ENCODE measurements at regions not wholly inside any gene's neighbourhood (a gene's known extent, or its start where the extent isn't known, plus 50 kb on each side); places are given as distances from the start of the nearest gene placed in this dataset.

- no peak for TF ChIP-seq CTCF (conservative IDR thresholded peaks at IDR 0.05; ENCODE audit: low read depth, low read length)
- H3K4me3 ChIP-seq (ENCODE audit: low read depth, low read length) = no peak overlapping the region
- no peak for DNase-seq (ENCODE audit: low read depth)
Measured at GRCh38 chrX:35040871-35041270, 98.3 kb downstream of the FAM47B start.

GRCh38 chrX:35046660-35047296, 104.2 kb downstream of the FAM47B start:
- H3K4me3 ChIP-seq (ENCODE audit: low read depth, low read length) = no peak overlapping the region
- no peak for DNase-seq (ENCODE audit: low read depth)
- no peak for TF ChIP-seq CTCF (conservative IDR thresholded peaks at IDR 0.05; ENCODE audit: low read depth, low read length)

GRCh38 chrX:35076061-35076460, 133.5 kb downstream of the FAM47B start:
- DNase-seq (ENCODE audit: low read depth) = no peak
- peak; percentile 5 for TF ChIP-seq CTCF (conservative IDR thresholded peaks at IDR 0.05; ENCODE audit: low read depth, low read length)
- no peak overlapping the region for H3K4me3 ChIP-seq (ENCODE audit: low read depth, low read length)

DNA sequence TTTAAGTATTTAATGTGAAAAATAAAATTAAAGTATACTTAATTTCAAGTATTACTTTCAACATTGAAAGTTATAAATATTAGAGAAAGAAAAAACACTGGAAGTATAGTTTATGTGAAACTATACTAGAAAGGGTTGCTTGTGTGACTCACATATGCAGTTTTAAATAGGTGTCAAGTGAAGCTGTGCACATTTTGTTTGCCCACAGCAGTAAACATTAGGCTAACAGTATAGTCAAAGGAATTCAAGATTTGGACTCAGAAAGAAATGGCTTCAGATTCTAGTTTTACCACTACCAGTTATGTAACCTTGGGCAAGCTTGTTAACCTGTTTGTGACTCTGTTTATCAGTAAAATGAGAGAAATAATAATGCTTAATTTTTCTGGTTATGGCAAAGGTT, 148.2 kb downstream of the FAM47B start:
- TF ChIP-seq CTCF (conservative IDR thresholded peaks at IDR 0.05; ENCODE audit: low read depth, low read length) = no peak
- DNase-seq (ENCODE audit: low read depth) = no peak
- no peak overlapping the region for H3K4me3 ChIP-seq (ENCODE audit: low read depth, low read length)

DNA sequence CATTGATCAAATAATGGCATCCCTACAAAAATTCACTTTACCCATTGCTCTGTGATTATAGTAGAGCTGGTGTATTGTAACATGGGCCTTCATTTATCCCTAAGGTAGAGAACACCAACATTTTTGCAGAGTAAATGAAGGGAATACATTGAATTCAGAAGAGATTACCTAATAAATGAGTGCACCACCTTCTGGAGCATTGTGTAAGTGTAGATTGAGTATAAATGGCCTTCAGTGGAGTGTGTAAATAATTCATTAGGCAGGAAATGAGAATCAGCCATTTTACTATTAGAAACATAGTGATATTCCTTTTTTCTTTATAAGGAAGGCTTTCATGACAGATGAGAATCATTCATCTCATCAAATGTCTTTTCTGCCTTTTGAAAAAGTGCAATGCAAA, 155.8 kb downstream of the FAM47B start:
- H3K4me3 ChIP-seq (ENCODE audit: low read depth, low read length) = no peak overlapping the region
- TF ChIP-seq CTCF (conservative IDR thresholded peaks at IDR 0.05; ENCODE audit: low read depth, low read length) = peak; percentile 19

DNA sequence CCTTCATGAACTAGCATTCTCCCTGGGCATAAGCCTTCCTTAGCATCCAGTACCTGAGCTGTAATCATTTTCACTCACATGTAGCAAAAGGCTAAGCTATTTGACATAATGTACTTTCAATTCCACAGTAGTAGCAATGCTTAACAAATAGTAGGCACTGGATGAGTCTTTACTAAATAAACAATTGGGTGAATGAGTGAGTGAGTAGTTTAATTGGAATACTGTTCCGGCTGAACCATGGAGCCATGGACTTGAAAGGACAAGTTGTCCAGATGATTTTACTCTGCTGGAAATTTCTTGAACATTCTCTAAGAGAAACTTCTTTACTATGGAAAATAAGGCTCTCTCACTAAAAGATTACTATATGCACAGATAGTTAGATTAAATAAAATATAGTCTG, 159.3 kb downstream of the FAM47B start:
- TF ChIP-seq CTCF (conservative IDR thresholded peaks at IDR 0.05; ENCODE audit: low read depth, low read length) = no peak
- DNase-seq (ENCODE audit: low read depth) = no peak
- no peak overlapping the region for H3K4me3 ChIP-seq (ENCODE audit: low read depth, low read length)

More for the DNA sequence above, 155.8 kb downstream of the FAM47B start:
- DNase-seq (ENCODE audit: low read depth) = no peak

- DNase-seq (ENCODE audit: low read depth) = no peak
- no peak for TF ChIP-seq CTCF (conservative IDR thresholded peaks at IDR 0.05; ENCODE audit: low read depth, low read length)
- no peak overlapping the region for H3K4me3 ChIP-seq (ENCODE audit: low read depth, low read length)
Measured at GRCh38 chrX:35104626-35105025, 162.0 kb downstream of the FAM47B start.
